Astrocyte of the cerebellum (primary cell): ENCODE measurements at regions not wholly inside any gene's neighbourhood (a gene's known extent, or its start where the extent isn't known, plus 50 kb on each side); places are given as distances from the start of the nearest gene placed in this dataset.

Experiments used
- DNase-seq: peaks from one replicate; pipeline ENCODE4 v3.0.0-alpha.2; 2011; ENCODE audit warnings: low read depth
- H3K4me3 ChIP-seq: 2 replicates; pipeline ENCODE4 v1.5.1; 2011; ENCODE audit warnings: mild to moderate bottlenecking, low read depth, low read length, moderate library complexity
- in situ Hi-C: cut with HindIII; loops from 2 replicates; pipeline ENCODE4 v1.10.0; 2017; ENCODE audit warnings: low sequenced_read_pairs
- TF ChIP-seq, protein P1 (sequence below): IDR thresholded peaks from 2 replicates; pipeline ENCODE4 v1.5.1; 2012; ENCODE audit warnings: low read length, low read depth, moderate library complexity, mild to moderate bottlenecking; ENCODE audit errors: missing control alignments

DNA sequence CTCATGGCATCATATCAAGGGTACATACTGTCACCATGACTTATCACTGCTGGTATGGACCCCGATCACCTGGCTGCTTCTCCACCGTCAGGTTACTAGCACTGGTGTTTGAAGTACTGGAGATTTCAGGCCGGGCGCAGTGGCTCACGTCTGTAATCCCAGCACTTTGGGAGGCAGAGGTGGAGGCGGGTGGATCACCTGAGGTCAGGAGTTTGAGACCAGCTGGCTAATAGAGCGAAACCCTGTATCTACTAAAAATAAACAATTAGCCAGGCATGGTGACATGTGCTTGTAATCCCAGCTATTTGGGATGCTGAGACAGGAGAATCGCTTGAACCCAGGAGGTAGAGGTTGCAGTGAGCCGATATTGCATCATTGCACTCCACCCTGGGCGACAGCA, 82.4 kb upstream of the ANO1 start:
- no peak overlapping the region for H3K4me3 ChIP-seq
- DNase-seq, result no peak
- TF ChIP-seq, protein P1, sequence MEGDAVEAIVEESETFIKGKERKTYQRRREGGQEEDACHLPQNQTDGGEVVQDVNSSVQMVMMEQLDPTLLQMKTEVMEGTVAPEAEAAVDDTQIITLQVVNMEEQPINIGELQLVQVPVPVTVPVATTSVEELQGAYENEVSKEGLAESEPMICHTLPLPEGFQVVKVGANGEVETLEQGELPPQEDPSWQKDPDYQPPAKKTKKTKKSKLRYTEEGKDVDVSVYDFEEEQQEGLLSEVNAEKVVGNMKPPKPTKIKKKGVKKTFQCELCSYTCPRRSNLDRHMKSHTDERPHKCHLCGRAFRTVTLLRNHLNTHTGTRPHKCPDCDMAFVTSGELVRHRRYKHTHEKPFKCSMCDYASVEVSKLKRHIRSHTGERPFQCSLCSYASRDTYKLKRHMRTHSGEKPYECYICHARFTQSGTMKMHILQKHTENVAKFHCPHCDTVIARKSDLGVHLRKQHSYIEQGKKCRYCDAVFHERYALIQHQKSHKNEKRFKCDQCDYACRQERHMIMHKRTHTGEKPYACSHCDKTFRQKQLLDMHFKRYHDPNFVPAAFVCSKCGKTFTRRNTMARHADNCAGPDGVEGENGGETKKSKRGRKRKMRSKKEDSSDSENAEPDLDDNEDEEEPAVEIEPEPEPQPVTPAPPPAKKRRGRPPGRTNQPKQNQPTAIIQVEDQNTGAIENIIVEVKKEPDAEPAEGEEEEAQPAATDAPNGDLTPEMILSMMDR, result no peak
- in situ Hi-C loops, result no loop called here

DNA sequence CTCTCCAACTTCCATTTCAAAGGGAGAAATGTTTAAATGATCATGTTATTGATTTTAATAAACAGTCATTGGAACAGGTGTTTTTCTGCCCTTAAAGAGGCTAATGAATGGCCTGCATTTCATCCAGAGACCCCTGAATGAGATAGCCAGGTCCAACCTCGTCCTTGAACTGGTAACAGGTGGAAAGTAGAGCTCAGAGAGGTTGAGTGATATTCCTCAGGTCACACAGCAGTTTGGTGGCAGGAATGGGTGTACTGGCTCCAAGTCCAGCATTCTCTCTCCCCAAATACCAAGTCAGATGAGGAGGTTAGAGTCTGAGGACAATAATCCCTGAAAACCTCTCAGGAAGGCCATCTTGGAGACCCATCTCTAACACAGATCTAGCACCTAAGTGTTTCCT, 81.7 kb upstream of the ANO1 start:
- TF ChIP-seq, protein P1, result no peak
- in situ Hi-C loops, result no loop called here
- H3K4me3 ChIP-seq, result no peak overlapping the region
- no peak for DNase-seq

DNA sequence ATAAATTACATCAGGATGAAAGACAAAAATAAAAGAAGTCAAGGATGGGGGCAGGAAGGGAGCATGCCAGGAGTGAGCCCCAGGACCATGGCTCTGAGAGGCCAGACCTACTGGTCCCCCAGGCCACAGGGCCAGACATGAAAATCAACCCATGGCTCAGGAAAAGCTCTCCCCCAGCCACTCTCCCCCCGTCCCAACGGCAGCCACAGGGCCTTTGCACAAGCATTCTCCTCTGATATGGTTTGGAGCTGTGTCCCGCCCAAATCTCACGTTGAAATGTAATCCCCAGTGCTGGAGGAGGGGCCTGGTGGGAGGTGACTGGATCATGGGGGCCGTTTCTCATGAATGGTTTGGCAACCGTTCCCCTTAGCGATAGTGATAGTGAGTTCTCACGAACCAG, 80.8 kb upstream of the ANO1 start:
- no peak overlapping the region for H3K4me3 ChIP-seq
- in situ Hi-C loops, result no loop called here
- TF ChIP-seq, protein P1, result no peak
- no peak for DNase-seq

DNA sequence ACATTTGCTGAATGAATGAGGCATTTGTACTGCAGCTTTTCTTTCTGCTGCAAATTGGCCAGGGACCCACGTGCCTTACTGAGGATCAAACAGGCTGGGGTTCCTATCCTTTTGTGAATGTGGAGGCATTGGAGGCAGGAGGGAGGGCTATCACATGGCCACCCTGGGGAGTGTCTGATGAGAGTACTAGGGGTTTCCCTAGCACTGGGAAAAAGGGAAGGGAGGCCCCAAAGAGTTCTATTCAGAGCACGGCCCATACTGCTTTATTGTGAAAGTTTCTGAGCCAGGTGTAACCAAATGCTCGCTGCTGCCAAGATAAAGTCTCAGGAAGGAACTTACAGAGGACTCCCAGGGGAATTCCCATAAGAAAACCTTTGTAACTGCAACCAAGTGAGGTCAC, 78.4 kb upstream of the ANO1 start:
- no peak overlapping the region for H3K4me3 ChIP-seq
- no peak for DNase-seq
- in situ Hi-C loops, result no loop called here
- TF ChIP-seq, protein P1, result no peak

DNA sequence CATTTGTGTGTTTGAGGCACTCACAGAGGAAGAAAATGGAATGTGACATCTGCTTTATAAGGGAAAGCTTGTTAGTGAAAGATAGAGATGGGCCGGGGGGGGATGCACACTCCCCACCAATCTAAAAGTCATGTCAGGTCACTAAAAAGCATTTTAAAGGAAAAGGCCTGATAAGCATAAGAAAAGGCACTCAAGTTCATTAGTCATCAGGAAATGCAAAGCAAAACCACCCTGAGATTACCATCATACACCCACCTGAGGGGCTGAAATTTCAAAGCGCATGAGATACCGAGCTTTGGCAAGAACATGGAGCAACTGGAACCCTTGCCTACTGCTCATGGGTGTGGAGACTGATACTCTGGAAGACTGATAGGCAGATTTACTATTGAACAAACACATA, 77.9 kb upstream of the ANO1 start:
- TF ChIP-seq, protein P1, result no peak
- in situ Hi-C loops, result no loop called here
- DNase-seq, result no peak
- no peak overlapping the region for H3K4me3 ChIP-seq

DNA sequence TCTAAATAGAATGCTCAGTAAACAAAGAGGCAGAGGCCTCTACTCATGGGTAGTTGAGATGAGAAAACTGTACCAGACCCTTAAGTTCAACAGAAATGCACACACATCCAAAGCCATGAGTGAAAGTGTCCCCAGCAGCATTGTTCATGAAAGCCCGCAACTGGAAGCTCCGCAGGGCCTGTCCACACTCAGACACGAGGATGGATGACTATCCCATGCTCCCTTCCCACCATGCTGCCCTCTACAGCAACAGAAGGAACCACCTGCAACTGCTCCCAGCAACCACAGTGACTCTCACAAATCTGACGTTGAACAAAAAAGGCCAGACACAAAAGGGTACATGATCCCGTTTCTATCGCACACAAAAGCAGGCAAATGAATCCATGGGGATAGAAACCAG, 76.9 kb upstream of the ANO1 start:
- no peak for DNase-seq
- in situ Hi-C loops, result no loop called here
- TF ChIP-seq, protein P1, result no peak
- H3K4me3 ChIP-seq, result no peak overlapping the region

DNA sequence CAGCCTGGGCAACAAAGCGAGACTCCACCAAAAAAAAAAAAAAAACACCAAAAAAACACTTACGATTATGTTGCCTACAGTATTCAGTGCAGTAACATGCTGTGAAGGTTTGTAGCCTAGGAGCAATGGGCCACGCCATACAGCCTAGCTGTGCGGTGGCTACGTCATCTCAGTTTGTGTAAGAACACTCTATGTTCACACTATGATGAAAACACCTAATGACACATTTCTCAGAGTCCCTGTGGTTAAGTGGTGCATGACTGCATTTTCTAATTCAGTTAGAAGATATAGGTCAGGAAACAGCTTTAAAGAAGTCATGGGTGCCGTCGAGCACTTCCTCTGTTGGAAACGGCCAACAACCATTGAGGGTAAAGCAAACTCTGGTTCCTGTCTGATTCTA, 75.7 kb upstream of the ANO1 start:
- TF ChIP-seq, protein P1, result no peak
- in situ Hi-C loops, result no loop called here
- H3K4me3 ChIP-seq, result no peak overlapping the region
- no peak for DNase-seq
